Cardiac fibroblast (primary cell): ENCODE measurements at regions not wholly inside any gene's neighbourhood (a gene's known extent, or its start where the extent isn't known, plus 50 kb on each side); places are given as distances from the start of the nearest gene placed in this dataset.

Source experiments
- DNase-seq, 2 donors: peaks; one replicate each; pipeline versions ENCODE4 v3.0.0 to v3.0.0-alpha.2; 2010; ENCODE audit warnings: low read depth in 2 of 2
- H3K4me3 ChIP-seq, 2 donors: replicated peaks in 1 of 2; 1 replicate in 1 of 2; 2 replicates in 1 of 2; pipeline ENCODE4 v1.5.1; 2011; ENCODE audit warnings: low read depth in 2 of 2, low read length in 2 of 2, mild to moderate bottlenecking in 2 of 2, moderate library complexity in 1 of 2
- TF ChIP-seq, protein P1 (sequence below): IDR thresholded peaks from one replicate; pipeline ENCODE4 v1.5.1; 2011; ENCODE audit warnings: low read depth, mild to moderate bottlenecking, low read length, inconsistent platforms

GRCh38 chr5:58133216-58133615 is 326.7 kb downstream of the PLK2 start:
- no peak for DNase-seq
- TF ChIP-seq, protein P1, sequence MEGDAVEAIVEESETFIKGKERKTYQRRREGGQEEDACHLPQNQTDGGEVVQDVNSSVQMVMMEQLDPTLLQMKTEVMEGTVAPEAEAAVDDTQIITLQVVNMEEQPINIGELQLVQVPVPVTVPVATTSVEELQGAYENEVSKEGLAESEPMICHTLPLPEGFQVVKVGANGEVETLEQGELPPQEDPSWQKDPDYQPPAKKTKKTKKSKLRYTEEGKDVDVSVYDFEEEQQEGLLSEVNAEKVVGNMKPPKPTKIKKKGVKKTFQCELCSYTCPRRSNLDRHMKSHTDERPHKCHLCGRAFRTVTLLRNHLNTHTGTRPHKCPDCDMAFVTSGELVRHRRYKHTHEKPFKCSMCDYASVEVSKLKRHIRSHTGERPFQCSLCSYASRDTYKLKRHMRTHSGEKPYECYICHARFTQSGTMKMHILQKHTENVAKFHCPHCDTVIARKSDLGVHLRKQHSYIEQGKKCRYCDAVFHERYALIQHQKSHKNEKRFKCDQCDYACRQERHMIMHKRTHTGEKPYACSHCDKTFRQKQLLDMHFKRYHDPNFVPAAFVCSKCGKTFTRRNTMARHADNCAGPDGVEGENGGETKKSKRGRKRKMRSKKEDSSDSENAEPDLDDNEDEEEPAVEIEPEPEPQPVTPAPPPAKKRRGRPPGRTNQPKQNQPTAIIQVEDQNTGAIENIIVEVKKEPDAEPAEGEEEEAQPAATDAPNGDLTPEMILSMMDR = no peak
- H3K4me3 ChIP-seq = no peak overlapping the region

GRCh38 chr5:58127255-58128220 is 332.3 kb downstream of the PLK2 start:
- no peak for DNase-seq
- H3K4me3 ChIP-seq = no peak overlapping the region
- TF ChIP-seq, protein P1 = no peak

DNA sequence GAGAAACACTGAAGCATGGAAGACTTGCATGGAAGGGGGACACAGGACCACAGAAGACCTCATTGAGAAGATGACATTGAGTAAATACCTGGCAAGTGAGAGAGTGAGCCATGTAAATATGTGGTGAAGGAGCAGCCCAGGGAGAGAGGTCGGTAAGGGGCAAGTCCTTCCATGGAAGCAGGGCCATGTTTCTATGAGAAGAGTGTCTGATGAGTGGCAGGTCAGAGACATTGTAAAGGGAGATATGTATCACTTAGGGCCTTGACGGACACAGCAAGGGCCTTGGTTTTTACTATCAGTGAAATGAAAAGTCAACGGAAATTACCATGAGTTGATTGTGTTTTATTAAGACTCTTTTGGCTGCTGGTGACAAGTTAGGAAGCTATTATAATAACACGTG is 336.4 kb downstream of the PLK2 start:
- H3K4me3 ChIP-seq = no peak overlapping the region
- DNase-seq = no peak
- TF ChIP-seq, protein P1 = no peak

DNA sequence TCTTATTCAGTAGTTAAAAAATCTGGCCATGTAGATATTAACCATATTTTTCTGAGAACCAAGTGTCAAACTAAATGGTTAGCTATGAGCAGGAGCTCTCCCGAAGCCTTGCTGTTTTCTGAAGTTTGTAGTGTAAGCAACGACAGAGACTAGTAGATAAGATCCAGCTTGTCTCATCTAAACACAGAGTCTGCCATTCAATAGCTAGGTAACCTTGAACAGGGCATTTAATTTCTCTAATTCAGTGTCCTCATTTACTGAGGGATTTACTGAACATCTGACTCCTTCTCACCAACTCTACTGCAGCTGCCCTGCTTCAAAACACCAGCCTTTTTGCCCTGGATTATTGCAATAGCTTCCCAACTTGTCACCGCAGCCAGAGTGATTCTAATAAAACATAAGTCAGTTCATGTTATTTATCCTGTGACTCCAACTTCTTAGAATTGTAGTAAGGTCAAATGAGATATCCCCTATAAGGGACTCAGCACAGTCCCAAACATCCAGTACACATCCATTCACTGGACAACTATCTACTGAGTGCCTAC is 337.0 kb downstream of the PLK2 start:
- H3K4me3 ChIP-seq = no peak overlapping the region
- no peak for DNase-seq
- TF ChIP-seq, protein P1 = no peak

DNA sequence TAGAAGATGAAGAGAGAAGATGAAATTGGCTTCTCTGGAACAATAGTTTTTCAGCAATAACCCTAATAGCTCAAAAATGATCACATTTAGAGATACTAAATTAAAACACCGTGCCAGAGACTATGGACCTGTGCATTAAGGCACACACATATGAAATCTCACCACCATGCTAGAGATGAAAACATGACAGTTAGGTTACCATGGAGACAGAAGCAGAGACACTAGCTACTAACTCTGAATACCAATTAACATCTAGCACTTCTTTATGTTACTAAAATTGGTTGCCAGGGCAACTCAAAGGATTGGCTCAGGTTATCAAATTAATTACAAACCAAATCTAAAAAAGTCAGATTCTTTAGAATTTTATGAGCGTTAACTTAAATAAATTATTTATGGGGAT is 337.7 kb downstream of the PLK2 start:
- no peak for DNase-seq
- TF ChIP-seq, protein P1 = no peak
- no peak overlapping the region for H3K4me3 ChIP-seq

DNA sequence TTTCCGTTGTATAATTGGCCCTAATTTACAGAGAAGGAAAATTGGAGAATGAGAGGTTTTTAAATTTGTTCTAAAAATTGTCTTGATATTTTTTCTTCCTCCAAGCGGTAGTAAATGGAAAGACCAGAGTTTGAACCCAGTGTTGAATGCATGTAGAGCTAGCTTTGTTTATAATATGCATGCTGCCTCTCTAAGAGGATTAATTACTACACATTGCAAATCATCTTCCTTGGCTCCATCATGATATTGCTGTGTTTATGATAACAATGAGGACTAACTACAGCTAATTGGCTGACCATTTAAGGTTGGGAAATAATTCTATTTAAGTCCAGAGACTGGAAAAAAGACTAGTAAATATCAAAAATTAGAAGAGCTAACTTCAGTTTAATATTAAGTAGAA is 338.5 kb downstream of the PLK2 start:
- DNase-seq = no peak
- no peak overlapping the region for H3K4me3 ChIP-seq
- TF ChIP-seq, protein P1 = no peak
